OCI-LY3 (cell line): ENCODE measurements at regions not wholly inside any gene's neighbourhood (a gene's known extent, or its start where the extent isn't known, plus 50 kb on each side); places are given as distances from the start of the nearest gene placed in this dataset.

Source experiments
- CTCF ChIP-seq: fragments of 200-600, 300-600 bp; sonication (generic); IDR thresholded peaks from 2 replicates; pipeline ENCODE4 v1.5.1; 2014; ENCODE audit warnings: antibody characterized with exemption, low read length, low read depth
- EZH2phosphoT487 ChIP-seq: fragments of 200-600 bp; shearing (Covaris generic); IDR thresholded peaks from 2 replicates; pipeline ENCODE4 v1.6.1; 2018; ENCODE audit warnings: antibody characterized with exemption, mixed run types, low read depth

- TF ChIP-seq CTCF, result no peak
- no peak for TF ChIP-seq EZH2phosphoT487
Measured at GRCh38 chr13:53276265-53276664, 247.7 kb downstream of the OLFM4 start.
